GM21515 (cell line): ENCODE measurements at regions not wholly inside any gene's neighbourhood (a gene's known extent, or its start where the extent isn't known, plus 50 kb on each side); places are given as distances from the start of the nearest gene placed in this dataset.
"Not testable (repeated sequence)": the region's sequence is repeated elsewhere in the genome, so short reads cannot be mapped to it uniquely, and the experiment has no call there.

Experiments
- ATAC-seq: cut with Tn5 transposase; IDR thresholded peaks from one replicate; pipeline ENCODE4 v1.9.1; 2021; ENCODE audit not compliant: unreplicated experiment

GRCh38 chr1:88566615-88567387 is 117.3 kb upstream of the PKN2 start:
- no peak for ATAC-seq

- no peak for ATAC-seq
Observed at GRCh38 chr1:88571506-88571905, 112.6 kb upstream of the PKN2 start.

GRCh38 chr1:88579598-88579997 is 104.5 kb upstream of the PKN2 start:
- no peak for ATAC-seq

- no peak for ATAC-seq
Observed at GRCh38 chr1:88581703-88582102, 102.4 kb upstream of the PKN2 start.

- no peak for ATAC-seq
Observed at GRCh38 chr1:88593358-88593757, 90.7 kb upstream of the PKN2 start.

- ATAC-seq: no peak
Observed at GRCh38 chr1:88595355-88596002, 88.6 kb upstream of the PKN2 start.

- not testable (repeated sequence) for ATAC-seq
Observed at GRCh38 chr1:88597973-88598372, 86.1 kb upstream of the PKN2 start.

- peak; percentile 61 for ATAC-seq
Observed at GRCh38 chr1:88608139-88608943, 75.7 kb upstream of the PKN2 start.

- ATAC-seq: no peak
Observed at GRCh38 chr1:88609051-88609450, 75.0 kb upstream of the PKN2 start.

- ATAC-seq: no peak
Observed at GRCh38 chr1:88610687-88611086, 73.4 kb upstream of the PKN2 start.

- no peak for ATAC-seq
Observed at GRCh38 chr1:88612292-88612691, 71.8 kb upstream of the PKN2 start.

- no peak for ATAC-seq
Observed at GRCh38 chr1:88612773-88613172, 71.3 kb upstream of the PKN2 start.

- ATAC-seq: no peak
Observed at GRCh38 chr1:88618331-88618730, 65.7 kb upstream of the PKN2 start.

- ATAC-seq: not testable (repeated sequence)
Observed at GRCh38 chr1:88623101-88623500, 61.0 kb upstream of the PKN2 start.
